Ishikawa (cell line): ENCODE measurements at regions not wholly inside any gene's neighbourhood (a gene's known extent, or its start where the extent isn't known, plus 50 kb on each side); places are given as distances from the start of the nearest gene placed in this dataset.

Experiments used
- CEBPB ChIP-seq: IDR thresholded peaks from 2 replicates; pipeline ENCODE4 v1.6.1; 2012
- CREB1 ChIP-seq: IDR thresholded peaks from 2 replicates; pipeline ENCODE4 v1.6.1; 2012; ENCODE audit warnings: low read depth
- EGR1 ChIP-seq: IDR thresholded peaks from 2 replicates; pipeline ENCODE4 v1.6.1; 2012
- EP300 ChIP-seq: IDR thresholded peaks from 2 replicates; pipeline ENCODE4 v1.6.1; 2012; ENCODE audit warnings: borderline replicate concordance
- FOXM1 ChIP-seq: IDR thresholded peaks from 2 replicates; pipeline ENCODE4 v1.6.1; 2012; ENCODE audit warnings: low read depth, borderline replicate concordance
- MAX ChIP-seq: IDR thresholded peaks from 2 replicates; pipeline ENCODE4 v1.6.1; 2012
- NFIC ChIP-seq: IDR thresholded peaks from 2 replicates; pipeline ENCODE4 v1.6.1; 2012
- RAD21 ChIP-seq: IDR thresholded peaks from 2 replicates; pipeline ENCODE4 v1.6.1; 2012; ENCODE audit warnings: low read depth
- REST ChIP-seq: IDR thresholded peaks from 2 replicates; pipeline ENCODE4 v1.6.1; 2012; ENCODE audit warnings: low read depth, mild to moderate bottlenecking
- TAF1 ChIP-seq: IDR thresholded peaks from 2 replicates; pipeline ENCODE4 v1.6.1; 2012; ENCODE audit warnings: low read depth, mild to moderate bottlenecking
- TCF12 ChIP-seq: IDR thresholded peaks from 2 replicates; pipeline ENCODE4 v1.6.1; 2012; ENCODE audit warnings: low read depth
- TEAD4 ChIP-seq: IDR thresholded peaks from 2 replicates; pipeline ENCODE4 v1.6.1; 2012
- USF1 ChIP-seq: IDR thresholded peaks from 2 replicates; pipeline ENCODE4 v1.6.1; 2012
- YY1 ChIP-seq: IDR thresholded peaks from 2 replicates; pipeline ENCODE4 v1.6.1; 2012; ENCODE audit warnings: low read depth
- ZBTB7A ChIP-seq: IDR thresholded peaks from 2 replicates; pipeline ENCODE4 v1.6.1; 2012; ENCODE audit warnings: low read depth

GRCh38 chr5:35408146-35408545, 177.9 kb upstream of the PRLR start:
- no peak for TF ChIP-seq TAF1
- no peak for TF ChIP-seq CEBPB
- no peak for TF ChIP-seq EP300
- no peak for TF ChIP-seq CREB1
- TF ChIP-seq RAD21 = no peak
- no peak for TF ChIP-seq ZBTB7A
- no peak for TF ChIP-seq MAX
- TF ChIP-seq FOXM1 = no peak
- TF ChIP-seq TEAD4 = no peak
- TF ChIP-seq USF1 = no peak

GRCh38 chr5:35407697-35408096, 177.4 kb upstream of the PRLR start:
- no peak for TF ChIP-seq YY1
- TF ChIP-seq TEAD4 = no peak
- TF ChIP-seq TAF1 = no peak
- no peak for TF ChIP-seq RAD21
- no peak for TF ChIP-seq ZBTB7A
- no peak for TF ChIP-seq TCF12
- no peak for TF ChIP-seq USF1
- no peak for TF ChIP-seq FOXM1
- TF ChIP-seq CREB1 = no peak
- no peak for TF ChIP-seq EGR1
- no peak for TF ChIP-seq REST
- TF ChIP-seq CEBPB = no peak
- TF ChIP-seq NFIC = no peak

GRCh38 chr5:35405938-35406337, 175.7 kb upstream of the PRLR start:
- no peak for TF ChIP-seq YY1
- TF ChIP-seq EP300 = no peak
- TF ChIP-seq ZBTB7A = no peak
- TF ChIP-seq REST = no peak
- TF ChIP-seq RAD21 = no peak
- no peak for TF ChIP-seq USF1
- TF ChIP-seq CREB1 = no peak
- TF ChIP-seq EGR1 = no peak

- TF ChIP-seq USF1 = no peak
- TF ChIP-seq TCF12 = no peak
- no peak for TF ChIP-seq NFIC
- TF ChIP-seq CREB1 = no peak
- TF ChIP-seq FOXM1 = no peak
- TF ChIP-seq EP300 = no peak
- no peak for TF ChIP-seq CEBPB
- no peak for TF ChIP-seq MAX
These were observed 174.4 kb upstream of the PRLR start for GRCh38 chr5:35404701-35405100.

GRCh38 chr5:35393901-35394300, 163.6 kb upstream of the PRLR start:
- no peak for TF ChIP-seq NFIC
- no peak for TF ChIP-seq RAD21
- no peak for TF ChIP-seq TEAD4
- TF ChIP-seq MAX = no peak
- no peak for TF ChIP-seq EP300

- TF ChIP-seq USF1 = no peak
- TF ChIP-seq EGR1 = no peak
- TF ChIP-seq YY1 = no peak
- no peak for TF ChIP-seq REST
- no peak for TF ChIP-seq FOXM1
- no peak for TF ChIP-seq MAX
- no peak for TF ChIP-seq TEAD4
- no peak for TF ChIP-seq RAD21
- no peak for TF ChIP-seq NFIC
- TF ChIP-seq TCF12 = no peak
- TF ChIP-seq CREB1 = no peak
- no peak for TF ChIP-seq EP300
- no peak for TF ChIP-seq TAF1
- TF ChIP-seq CEBPB = no peak
- TF ChIP-seq ZBTB7A = no peak
These were observed 154.4 kb upstream of the PRLR start for GRCh38 chr5:35384658-35385057.
